ENCODE measurements at regions not wholly inside any gene's neighbourhood (a gene's known extent, or its start where the extent isn't known, plus 50 kb on each side); places are given as distances from the start of the nearest gene placed in this dataset.

GRCh38 chr3:75863130-75863529 is 77.8 kb upstream of the ZNF717 start:
- Histone ChIP-seq H3K36me3 (ENCODE audit: control insufficient read depth in 2 of 2, insufficient read depth in 2 of 2, low read length in 1 of 2) (no peaks in the 10 kb centered on the region), H3K9me3 (replicated peaks; ENCODE audit: control insufficient read depth, insufficient read depth, low read length) (no peaks in the 10 kb centered on the region; the same call in 2 of the 3 replicates), H3K79me2 (ENCODE audit: control insufficient read depth, insufficient read depth, low read length) (no peaks in the 10 kb centered on the region), H2AFZ (ENCODE audit: control insufficient read depth, low read depth, low read length) (no peak overlapping the region), H3K27me3 (replicated peaks in 1 of 2; ENCODE audit: control insufficient read depth in 2 of 2, insufficient read depth in 2 of 2, low read length in 1 of 2) (no peaks in the 10 kb centered on the region), H3K4me1 (ENCODE audit: control insufficient read depth, insufficient read depth, low read length) (no peaks in the 10 kb centered on the region), H3K27ac (ENCODE audit: control insufficient read depth, insufficient read depth) (no peak overlapping the region), H3K9ac (ENCODE audit: control insufficient read depth, insufficient read depth, low read length) (no peak overlapping the region), H4K20me1 (ENCODE audit: control insufficient read depth, insufficient read depth) (no peaks in the 10 kb centered on the region), H3K4me2 (ENCODE audit: control insufficient read depth, insufficient read depth) (no peak overlapping the region), H3K4me3 (no peak overlapping the region)
- POLR2A ChIA-PET: no interaction called here
- DNase-seq (ENCODE audit: low read depth, low spot score) (no peak), FAIRE-seq (no peak), ATAC-seq (no peak)
- 85% methylated on average over 1 of the region's 1 CpG for WGBS (ENCODE audit: insufficient coverage, insufficient replicate concordance, low lambda C conversion rate, missing lambda C conversion rate)
- RAD21 ChIA-PET (ENCODE audit: unreplicated experiment): no interaction called here
- intact Hi-C loops (cut with micrococcal nuclease; ENCODE audit: unreplicated experiment) (no loop called here), in situ Hi-C loops (cut with MboI) (no loop called here)
- CTCF ChIA-PET: no interaction called here
- SMC1A ChIA-PET (ENCODE audit: uncharacterized antibody, unreplicated experiment): no interaction called here
- TF ChIP-seq BRCA1 (IDR thresholded peaks at IDR 0.05; ENCODE audit: low read depth, low read length) (no peak), CHD1 (IDR thresholded peaks at IDR 0.05; ENCODE audit: low read depth, low read length) (no peak), ZNF217 (IDR thresholded peaks at IDR 0.05) (no peak), WRNIP1 (IDR thresholded peaks at IDR 0.05; ENCODE audit: borderline replicate concordance, low read depth, low read length) (no peak), SP1 (IDR thresholded peaks at IDR 0.05; ENCODE audit: low read depth, low read length) (no peak), RBBP5 (conservative IDR thresholded peaks at IDR 0.05) (no peak)
- TF ChIP-seq, protein P1, sequence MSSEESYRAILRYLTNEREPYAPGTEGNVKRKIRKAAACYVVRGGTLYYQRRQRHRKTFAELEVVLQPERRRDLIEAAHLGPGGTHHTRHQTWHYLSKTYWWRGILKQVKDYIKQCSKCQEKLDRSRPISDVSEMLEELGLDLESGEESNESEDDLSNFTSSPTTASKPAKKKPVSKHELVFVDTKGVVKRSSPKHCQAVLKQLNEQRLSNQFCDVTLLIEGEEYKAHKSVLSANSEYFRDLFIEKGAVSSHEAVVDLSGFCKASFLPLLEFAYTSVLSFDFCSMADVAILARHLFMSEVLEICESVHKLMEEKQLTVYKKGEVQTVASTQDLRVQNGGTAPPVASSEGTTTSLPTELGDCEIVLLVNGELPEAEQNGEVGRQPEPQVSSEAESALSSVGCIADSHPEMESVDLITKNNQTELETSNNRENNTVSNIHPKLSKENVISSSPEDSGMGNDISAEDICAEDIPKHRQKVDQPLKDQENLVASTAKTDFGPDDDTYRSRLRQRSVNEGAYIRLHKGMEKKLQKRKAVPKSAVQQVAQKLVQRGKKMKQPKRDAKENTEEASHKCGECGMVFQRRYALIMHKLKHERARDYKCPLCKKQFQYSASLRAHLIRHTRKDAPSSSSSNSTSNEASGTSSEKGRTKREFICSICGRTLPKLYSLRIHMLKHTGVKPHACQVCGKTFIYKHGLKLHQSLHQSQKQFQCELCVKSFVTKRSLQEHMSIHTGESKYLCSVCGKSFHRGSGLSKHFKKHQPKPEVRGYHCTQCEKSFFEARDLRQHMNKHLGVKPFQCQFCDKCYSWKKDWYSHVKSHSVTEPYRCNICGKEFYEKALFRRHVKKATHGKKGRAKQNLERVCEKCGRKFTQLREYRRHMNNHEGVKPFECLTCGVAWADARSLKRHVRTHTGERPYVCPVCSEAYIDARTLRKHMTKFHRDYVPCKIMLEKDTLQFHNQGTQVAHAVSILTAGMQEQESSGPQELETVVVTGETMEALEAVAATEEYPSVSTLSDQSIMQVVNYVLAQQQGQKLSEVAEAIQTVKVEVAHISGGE (CRISPR knock-in tag; IDR thresholded peaks at IDR 0.05): no peak
- TF ChIP-seq, protein P2, sequence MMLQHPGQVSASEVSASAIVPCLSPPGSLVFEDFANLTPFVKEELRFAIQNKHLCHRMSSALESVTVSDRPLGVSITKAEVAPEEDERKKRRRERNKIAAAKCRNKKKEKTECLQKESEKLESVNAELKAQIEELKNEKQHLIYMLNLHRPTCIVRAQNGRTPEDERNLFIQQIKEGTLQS (IDR thresholded peaks at IDR 0.05; ENCODE audit: borderline replicate concordance, extremely low read depth, low read depth, low read length): no peak
- BruUV-seq (replicated peaks): no TSS peak
